GM12892 (cell line): ENCODE measurements at regions not wholly inside any gene's neighbourhood (a gene's known extent, or its start where the extent isn't known, plus 50 kb on each side); places are given as distances from the start of the nearest gene placed in this dataset.

Experiments
- POLR2AphosphoS5 ChIP-seq: IDR thresholded peaks from 2 replicates; pipeline ENCODE4 v1.6.1; 2011; ENCODE audit warnings: low read depth, low read length, control low read depth
- TAF1 ChIP-seq: IDR thresholded peaks from 2 replicates; pipeline ENCODE4 v1.6.1; 2011; ENCODE audit warnings: low read depth, mild to moderate bottlenecking, control low read depth, low read length, borderline replicate concordance

DNA sequence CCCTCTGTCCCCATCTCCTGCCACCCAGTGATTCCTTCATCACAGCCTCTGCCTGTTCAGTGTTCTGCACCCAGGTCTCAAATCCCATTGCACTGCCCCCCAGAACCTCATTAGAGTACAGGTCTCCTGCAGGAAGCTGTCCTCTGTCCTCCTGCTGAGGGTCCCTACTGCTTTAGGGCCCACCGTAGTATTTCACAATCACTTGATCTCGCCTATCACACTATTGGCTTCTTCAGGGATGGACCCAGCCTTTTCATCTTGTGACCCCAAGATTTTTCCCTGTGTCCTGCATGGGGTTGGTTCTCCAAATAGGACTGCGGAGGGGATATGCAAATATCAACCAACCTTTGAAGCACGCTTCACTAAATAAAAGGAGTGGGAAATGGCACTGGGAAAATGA, 331.1 kb upstream of the AJAP1 start:
- TF ChIP-seq TAF1 (no peak), POLR2AphosphoS5 (no peak)
